Fibroblast of skin of back (primary cell): ENCODE measurements at regions not wholly inside any gene's neighbourhood (a gene's known extent, or its start where the extent isn't known, plus 50 kb on each side); places are given as distances from the start of the nearest gene placed in this dataset.

ENCODE experiments used
- DNase-seq: peaks from one replicate; pipeline ENCODE4 v3.0.0-alpha.2; 2013

GRCh38 chr7:139131-139530, 53.2 kb upstream of the FAM20C start:
- no peak for DNase-seq

DNA sequence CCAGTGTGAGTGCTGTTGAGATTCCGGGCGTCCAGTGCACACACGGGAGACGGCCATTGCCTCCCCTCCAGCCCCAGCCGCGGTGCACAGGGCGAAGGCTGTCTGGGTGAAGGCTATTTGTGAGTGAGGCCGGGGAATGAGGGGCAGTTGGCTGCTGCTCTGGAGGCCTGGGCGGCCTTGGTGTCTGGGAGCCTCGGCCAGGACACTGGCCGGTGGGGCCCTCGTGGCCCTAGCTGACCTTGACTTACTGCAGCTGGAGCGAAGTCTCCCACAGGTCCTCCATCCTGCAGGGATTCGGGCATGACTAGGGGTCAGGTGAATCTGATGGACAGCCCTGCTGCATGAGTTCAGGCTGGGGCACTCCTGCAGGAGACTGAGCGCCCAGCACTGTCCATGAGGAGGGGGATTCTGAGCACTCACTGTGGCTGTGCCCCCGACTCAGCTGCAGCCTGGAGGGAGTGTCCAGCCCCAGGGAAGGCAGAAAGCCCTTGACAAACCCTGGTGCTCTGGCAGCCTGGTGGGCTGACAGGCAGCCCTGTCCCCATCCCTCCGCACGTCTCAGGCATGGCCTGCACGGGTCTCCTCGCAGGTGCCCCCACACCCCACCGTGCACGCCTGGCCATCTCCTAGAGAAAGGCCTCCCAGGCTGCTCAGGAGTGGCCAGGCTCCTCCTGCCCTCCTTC, 52.7 kb upstream of the FAM20C start:
- no peak for DNase-seq

- DNase-seq: no peak
These were observed 51.4 kb upstream of the FAM20C start for GRCh38 chr7:140996-141395.

DNA sequence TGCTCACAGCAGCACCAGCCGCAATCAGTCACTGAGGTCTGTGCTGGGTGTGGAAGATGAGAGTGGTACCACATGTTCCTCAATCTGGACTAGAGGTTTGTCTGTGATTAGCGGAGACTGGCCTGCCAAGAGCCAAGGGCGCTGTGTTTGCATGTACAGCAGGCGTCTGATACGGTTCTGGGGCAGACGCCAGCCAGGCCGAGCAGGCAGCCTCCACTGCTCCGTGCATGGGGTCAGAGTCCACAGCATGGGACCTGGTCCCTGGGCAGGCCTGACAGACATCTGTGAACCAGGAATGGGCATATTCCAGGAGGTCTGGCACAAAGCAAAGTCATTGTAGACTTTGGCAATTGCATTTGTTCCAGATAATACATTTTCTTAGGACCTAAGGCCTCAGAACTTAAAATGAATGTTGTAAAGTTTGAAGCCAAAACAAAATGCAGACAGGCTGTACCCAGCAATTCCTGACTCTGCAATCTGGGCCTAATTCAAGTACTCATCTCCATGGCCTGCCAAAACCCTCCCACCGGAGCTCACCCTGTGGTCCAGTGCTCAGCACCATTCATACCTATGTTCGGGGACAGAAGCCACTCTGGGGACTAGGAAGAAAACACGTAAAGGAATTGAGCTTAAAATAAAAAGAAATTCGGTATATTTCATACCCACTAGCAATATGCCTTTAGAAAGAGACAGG, 50.0 kb upstream of the FAM20C start:
- DNase-seq: no peak
